ENCODE measurements at regions not wholly inside any gene's neighbourhood (a gene's known extent, or its start where the extent isn't known, plus 50 kb on each side); places are given as distances from the start of the nearest gene placed in this dataset.
A peak's percentile ranks its signal among the peaks of the same experiment; 100 is the strongest.

DNA sequence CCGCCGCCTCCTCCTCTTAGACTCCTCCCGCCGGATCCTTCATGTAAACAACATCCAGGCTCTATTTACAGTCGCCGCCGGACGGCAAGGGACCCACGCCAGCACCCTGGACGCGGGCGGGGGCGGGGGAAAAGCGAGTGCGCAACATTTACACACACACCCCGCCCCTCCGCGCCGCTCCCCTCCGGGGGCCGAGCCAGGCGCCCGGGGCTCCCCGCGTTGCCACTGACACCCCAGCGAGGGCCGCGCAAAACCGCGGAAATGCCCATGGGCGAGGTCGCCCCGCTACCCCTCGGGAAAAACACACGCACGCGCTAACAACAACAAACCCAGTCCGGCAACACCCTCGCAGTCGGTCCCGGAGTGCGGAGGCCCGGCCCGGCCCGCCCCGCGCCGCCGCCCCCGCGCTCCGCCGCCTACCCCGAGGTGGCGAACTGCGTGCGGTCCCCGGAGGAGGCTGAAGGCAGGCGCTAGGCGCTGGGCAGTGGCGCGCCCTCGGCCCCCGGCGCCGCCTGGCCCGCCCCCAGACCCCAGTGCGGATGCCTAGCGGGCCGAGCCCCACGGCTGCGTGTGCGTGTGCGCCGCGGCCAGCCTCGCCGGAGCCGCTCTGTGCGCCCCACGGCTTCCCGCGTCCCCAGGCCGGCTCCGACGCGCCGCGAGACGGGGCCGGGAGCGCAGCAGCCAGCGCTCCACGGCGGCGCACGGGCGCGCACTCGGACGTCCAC is 81.1 kb upstream of the AK4 start:
- H3K79me2 ChIP-seq (ENCODE audit: low read depth): peaks cover 42% of the 10 kb centered on the region
- H3K9me3 Mint-ChIP-seq: no peaks in the 10 kb centered on the region
- H2AFZ ChIP-seq (replicated peaks): peak overlapping the region; percentile 86
- peak overlapping the region; percentile 78 for H3K27ac ChIP-seq
- TF ChIP-seq EZH2 (IDR thresholded peaks at IDR 0.05): peak; percentile 26
- no peak for TF ChIP-seq EZH2phosphoT487 (IDR thresholded peaks at IDR 0.05)
- TF ChIP-seq, protein P1, sequence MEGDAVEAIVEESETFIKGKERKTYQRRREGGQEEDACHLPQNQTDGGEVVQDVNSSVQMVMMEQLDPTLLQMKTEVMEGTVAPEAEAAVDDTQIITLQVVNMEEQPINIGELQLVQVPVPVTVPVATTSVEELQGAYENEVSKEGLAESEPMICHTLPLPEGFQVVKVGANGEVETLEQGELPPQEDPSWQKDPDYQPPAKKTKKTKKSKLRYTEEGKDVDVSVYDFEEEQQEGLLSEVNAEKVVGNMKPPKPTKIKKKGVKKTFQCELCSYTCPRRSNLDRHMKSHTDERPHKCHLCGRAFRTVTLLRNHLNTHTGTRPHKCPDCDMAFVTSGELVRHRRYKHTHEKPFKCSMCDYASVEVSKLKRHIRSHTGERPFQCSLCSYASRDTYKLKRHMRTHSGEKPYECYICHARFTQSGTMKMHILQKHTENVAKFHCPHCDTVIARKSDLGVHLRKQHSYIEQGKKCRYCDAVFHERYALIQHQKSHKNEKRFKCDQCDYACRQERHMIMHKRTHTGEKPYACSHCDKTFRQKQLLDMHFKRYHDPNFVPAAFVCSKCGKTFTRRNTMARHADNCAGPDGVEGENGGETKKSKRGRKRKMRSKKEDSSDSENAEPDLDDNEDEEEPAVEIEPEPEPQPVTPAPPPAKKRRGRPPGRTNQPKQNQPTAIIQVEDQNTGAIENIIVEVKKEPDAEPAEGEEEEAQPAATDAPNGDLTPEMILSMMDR (IDR thresholded peaks at IDR 0.05): no peak
- peaks cover 37% of the 10 kb centered on the region for H4K20me1 ChIP-seq (ENCODE audit: low read depth)
- no peaks in the 10 kb centered on the region for H3K36me3 Mint-ChIP-seq
- H3K4me3 Mint-ChIP-seq: peak overlapping the region; percentile 90
- no peaks in the 10 kb centered on the region for H3K36me3 ChIP-seq
- peak overlapping the region; percentile 98 for H3K4me3 ChIP-seq
- H3K9me3 ChIP-seq (ENCODE audit: low read depth): no peaks in the 10 kb centered on the region
- no peak overlapping the region for H3K27ac Mint-ChIP-seq
- DNase-seq (ENCODE audit: low spot score): peak; percentile 87
- peaks cover 30% of the 10 kb centered on the region for H3K4me1 Mint-ChIP-seq
- peaks cover 16% of the 10 kb centered on the region for H3K27me3 Mint-ChIP-seq (ENCODE audit: insufficient read depth, low read depth)
- peak overlapping the region; percentile 93 for H3K4me2 ChIP-seq
- peaks cover 12% of the 10 kb centered on the region for H3K4me1 ChIP-seq
- peak overlapping the region; percentile 57 for H3K9ac ChIP-seq
- H3K27me3 ChIP-seq: peaks cover 27% of the 10 kb centered on the region
- H3F3A ChIP-seq (ENCODE audit: low read depth): peaks cover 23% of the 10 kb centered on the region

DNA sequence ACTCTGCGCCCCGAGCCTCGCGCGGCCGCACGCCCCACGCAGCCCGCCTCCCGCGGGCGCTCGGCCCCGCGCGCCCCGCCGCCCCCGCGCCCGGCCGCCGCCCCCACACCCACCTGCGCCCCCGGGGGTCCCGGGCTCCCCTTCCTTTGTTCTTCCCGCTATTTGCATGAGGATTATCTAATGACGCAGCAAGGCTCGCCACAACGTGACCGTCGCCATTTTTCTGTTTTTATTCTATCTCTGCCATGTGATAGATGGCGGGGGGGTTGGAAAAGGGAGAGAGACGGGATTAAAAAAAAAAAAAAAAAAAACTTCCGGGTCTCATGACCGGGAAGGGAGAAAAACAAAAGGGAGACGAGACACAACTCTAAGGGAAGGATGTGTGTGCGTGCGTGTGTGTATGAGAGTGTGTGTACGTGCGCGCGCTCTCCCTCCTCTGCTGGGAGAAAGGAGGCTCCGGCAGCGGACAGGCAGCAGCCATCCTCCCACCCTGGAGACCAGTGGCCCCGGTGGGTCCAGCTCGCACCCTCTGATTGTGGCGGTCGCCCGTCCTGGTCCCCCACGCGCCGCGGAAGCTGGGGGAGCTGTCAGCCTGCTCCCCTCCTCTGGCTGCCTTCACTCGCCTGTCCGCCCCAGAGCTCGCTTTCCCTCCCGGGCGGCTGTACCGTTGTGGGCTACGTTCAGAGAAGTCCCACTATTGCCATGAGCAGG is 80.4 kb upstream of the AK4 start:
- Mint-ChIP-seq H3K36me3 (no peaks in the 10 kb centered on the region), H3K27ac (peak overlapping the region; percentile 96), H3K4me3 (peak overlapping the region; percentile 94), H3K4me1 (peaks cover 30% of the 10 kb centered on the region), H3K9me3 (no peaks in the 10 kb centered on the region), H3K27me3 (ENCODE audit: insufficient read depth, low read depth) (peaks cover 16% of the 10 kb centered on the region)
- H3K4me3 ChIP-seq: peak overlapping the region; percentile 98
- TF ChIP-seq EZH2 (IDR thresholded peaks at IDR 0.05) (no peak), EZH2phosphoT487 (IDR thresholded peaks at IDR 0.05) (no peak)
- TF ChIP-seq, protein P1 (IDR thresholded peaks at IDR 0.05): no peak
- peaks cover 30% of the 10 kb centered on the region for H4K20me1 ChIP-seq (ENCODE audit: low read depth)
- H2AFZ ChIP-seq (replicated peaks): peak overlapping the region; percentile 96
- no peaks in the 10 kb centered on the region for H3K9me3 ChIP-seq (ENCODE audit: low read depth)
- peak overlapping the region; percentile 91 for H3K4me2 ChIP-seq
- peaks cover 12% of the 10 kb centered on the region for H3K4me1 ChIP-seq
- H3F3A ChIP-seq (ENCODE audit: low read depth): peaks cover 23% of the 10 kb centered on the region
- peaks cover 36% of the 10 kb centered on the region for H3K79me2 ChIP-seq (ENCODE audit: low read depth)
- H3K27ac ChIP-seq: no peak overlapping the region
- no peak overlapping the region for H3K9ac ChIP-seq
- peak; percentile 88 for DNase-seq (ENCODE audit: low spot score)
- peaks cover 27% of the 10 kb centered on the region for H3K27me3 ChIP-seq
- no peaks in the 10 kb centered on the region for H3K36me3 ChIP-seq

DNA sequence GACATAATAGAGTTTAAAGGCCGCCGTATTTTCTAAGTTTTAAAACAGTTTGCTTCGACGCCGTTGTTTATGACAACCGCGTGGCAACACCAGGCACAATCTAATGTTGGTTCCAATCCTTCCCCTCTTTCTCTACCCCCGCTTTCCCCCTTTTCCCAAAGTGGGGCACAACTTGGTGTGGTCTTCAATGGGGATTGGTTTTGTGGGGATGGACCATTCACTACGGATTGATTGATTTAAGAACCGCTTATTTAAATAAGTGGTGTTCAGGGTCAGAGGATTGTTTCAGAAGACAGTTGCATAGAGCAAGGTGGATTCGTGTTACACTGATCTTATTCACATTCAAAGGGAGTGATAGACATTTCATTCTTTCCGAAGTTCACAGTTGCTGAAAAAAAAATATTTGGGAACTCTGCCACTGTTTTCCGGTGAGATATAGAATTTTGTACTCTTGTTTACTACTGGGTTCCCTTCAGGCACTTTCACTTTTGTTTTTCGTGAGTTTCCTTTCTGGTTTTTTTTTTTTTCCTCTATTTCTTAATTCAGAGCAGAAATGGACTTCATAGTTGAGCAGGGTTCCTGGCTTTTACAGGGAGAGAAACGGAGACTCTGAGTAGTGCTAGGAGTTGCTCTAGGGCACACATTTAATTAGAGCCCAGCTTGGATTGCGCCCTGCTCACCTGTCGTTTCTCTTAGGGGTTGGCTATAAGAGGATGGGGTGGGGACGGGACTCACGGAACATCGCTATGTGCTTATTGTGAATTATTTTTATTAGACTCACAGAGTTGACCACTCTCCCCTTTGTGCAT is 79.6 kb upstream of the AK4 start:
- no peak for DNase-seq (ENCODE audit: low spot score)
- Mint-ChIP-seq H3K36me3 (no peaks in the 10 kb centered on the region), H3K27me3 (ENCODE audit: insufficient read depth, low read depth) (peaks cover 16% of the 10 kb centered on the region), H3K9me3 (no peaks in the 10 kb centered on the region), H3K4me1 (peaks cover 30% of the 10 kb centered on the region), H3K4me3 (peak overlapping the region; percentile 94), H3K27ac (peak overlapping the region; percentile 96)
- TF ChIP-seq, protein P1 (IDR thresholded peaks at IDR 0.05): no peak
- TF ChIP-seq EZH2phosphoT487 (IDR thresholded peaks at IDR 0.05) (no peak), EZH2 (IDR thresholded peaks at IDR 0.05) (no peak)
- Histone ChIP-seq H3K4me3 (peak overlapping the region; percentile 98), H3F3A (ENCODE audit: low read depth) (peaks cover 23% of the 10 kb centered on the region), H3K9ac (no peak overlapping the region), H3K9me3 (ENCODE audit: low read depth) (no peaks in the 10 kb centered on the region), H3K27ac (no peak overlapping the region), H3K36me3 (no peaks in the 10 kb centered on the region), H4K20me1 (ENCODE audit: low read depth) (peaks cover 22% of the 10 kb centered on the region), H3K27me3 (peaks cover 27% of the 10 kb centered on the region), H3K4me1 (peaks cover 12% of the 10 kb centered on the region), H3K4me2 (peak overlapping the region; percentile 91), H2AFZ (replicated peaks) (peak overlapping the region; percentile 96), H3K79me2 (ENCODE audit: low read depth) (peaks cover 28% of the 10 kb centered on the region)

All from neural progenitor cell (in vitro differentiated cells).